ENCODE measurements at regions not wholly inside any gene's neighbourhood (a gene's known extent, or its start where the extent isn't known, plus 50 kb on each side); places are given as distances from the start of the nearest gene placed in this dataset.

GRCh38 chr11:30120045-30120589, 103.3 kb upstream of the KCNA4 start:
- no peaks in the 10 kb centered on the region for H4K20me1 ChIP-seq (ENCODE audit: insufficient read depth, low read length)
- POLR2A ChIA-PET = no interaction called here
- H3K4me1 ChIP-seq (ENCODE audit: insufficient read depth, low read length, poor library complexity, severe bottlenecking) = no peaks in the 10 kb centered on the region
- H3K36me3 ChIP-seq (ENCODE audit: insufficient read depth, low read length) = no peaks in the 10 kb centered on the region
- no peak overlapping the region for H3K27ac ChIP-seq (ENCODE audit: low read depth, low read length, poor library complexity, severe bottlenecking)
- no peak overlapping the region for H3K4me2 ChIP-seq (ENCODE audit: low read length)
- H3K79me2 ChIP-seq (ENCODE audit: insufficient read depth, low read depth, low read length) = no peaks in the 10 kb centered on the region
- no peak overlapping the region for H3K4me3 ChIP-seq (ENCODE audit: low read depth, low read length, poor library complexity, severe bottlenecking)
- no peak overlapping the region for H2AFZ ChIP-seq (ENCODE audit: low read length)
- TF ChIP-seq EZH2phosphoT487 (IDR thresholded peaks at IDR 0.05; ENCODE audit: borderline replicate concordance, low read depth, low read length) = no peak
- TF ChIP-seq CTCF (conservative IDR thresholded peaks at IDR 0.05; ENCODE audit: low read length) = no peak
- intact Hi-C loops (cut with micrococcal nuclease; ENCODE audit: unreplicated experiment) = loop anchor here (10.0 kb wide), 1 partner anchor 795 kb away; no protein-coding TSS in a partner anchor
- BruUV-seq (replicated peaks) = no TSS peak
- CTCF ChIA-PET (ENCODE audit: unreplicated experiment) = no interaction called here
- DNase-seq (ENCODE audit: low spot score) = no peak
- H3K9me2 ChIP-seq (ENCODE audit: insufficient read depth, low read length) = no peaks in the 10 kb centered on the region
- H3K9me3 ChIP-seq (ENCODE audit: low read length) = no peaks in the 10 kb centered on the region

DNA sequence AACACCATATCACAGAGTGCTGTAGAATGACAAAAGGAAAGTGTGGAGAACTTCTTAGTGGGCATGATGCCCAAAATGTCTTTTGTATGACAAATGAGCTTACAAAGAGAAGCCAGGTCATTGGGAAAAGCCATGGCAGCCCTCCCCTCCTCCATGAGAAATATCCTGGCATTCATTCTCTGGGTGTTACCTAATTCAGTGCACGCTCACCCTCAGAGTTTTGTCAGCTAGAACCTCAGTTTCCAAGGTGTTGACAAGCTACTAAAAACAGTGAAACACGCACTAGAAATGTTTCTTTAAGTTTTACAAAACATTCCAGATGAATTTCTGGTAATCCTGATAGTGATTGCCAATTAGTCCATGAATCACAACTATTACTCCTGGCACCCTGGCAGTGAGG, 105.4 kb upstream of the FSHB start:
- POLR2A ChIA-PET = interaction anchor here (0.6 kb wide), 1 partner anchor 102 kb away, joined by 3 read pairs; no protein-coding TSS in a partner anchor

More for the DNA sequence above, 105.4 kb upstream of the FSHB start:
- Histone ChIP-seq H3K79me2 (ENCODE audit: insufficient read depth, low read depth, low read length) (no peaks in the 10 kb centered on the region), H3K9me3 (ENCODE audit: low read length) (no peaks in the 10 kb centered on the region), H2AFZ (ENCODE audit: low read length) (no peak overlapping the region), H3K4me3 (ENCODE audit: low read depth, low read length, poor library complexity, severe bottlenecking) (no peak overlapping the region), H3K9me2 (ENCODE audit: insufficient read depth, low read length) (no peaks in the 10 kb centered on the region), H3K27ac (ENCODE audit: low read depth, low read length, poor library complexity, severe bottlenecking) (no peak overlapping the region), H4K20me1 (ENCODE audit: insufficient read depth, low read length) (no peaks in the 10 kb centered on the region), H3K36me3 (ENCODE audit: insufficient read depth, low read length) (no peaks in the 10 kb centered on the region), H3K4me2 (ENCODE audit: low read length) (no peak overlapping the region), H3K4me1 (ENCODE audit: insufficient read depth, low read length, poor library complexity, severe bottlenecking) (no peaks in the 10 kb centered on the region)
- no peak for TF ChIP-seq EZH2phosphoT487 (IDR thresholded peaks at IDR 0.05; ENCODE audit: borderline replicate concordance, low read depth, low read length)
- TF ChIP-seq CTCF (conservative IDR thresholded peaks at IDR 0.05; ENCODE audit: low read length) = no peak
- intact Hi-C loops (cut with micrococcal nuclease; ENCODE audit: unreplicated experiment) = loop anchor here (10.0 kb wide), 1 partner anchor 789 kb away; no protein-coding TSS in a partner anchor
- no TSS peak for BruUV-seq (replicated peaks)
- no peak for DNase-seq (ENCODE audit: low spot score)
- CTCF ChIA-PET (ENCODE audit: unreplicated experiment) = no interaction called here

Data from OCI-LY7 (cell line).